Neural cell (in vitro differentiated cells): ENCODE measurements at regions not wholly inside any gene's neighbourhood (a gene's known extent, or its start where the extent isn't known, plus 50 kb on each side); places are given as distances from the start of the nearest gene placed in this dataset.

ENCODE experiments used
- H2AFZ ChIP-seq: fragments of 200-600, 300-800 bp; sonication (generic), shearing (Covaris generic); 2 replicates; pipeline ENCODE4 v1.6.0; 2014; ENCODE audit warnings: low read depth, mild to moderate bottlenecking, antibody characterized with exemption, low read length, moderate library complexity
- H3F3A ChIP-seq: fragments of 200-600 bp; shearing (Covaris generic); 2 replicates; pipeline ENCODE4 v1.6.1; 2016; ENCODE audit warnings: mild to moderate bottlenecking, moderate library complexity, mixed read lengths, antibody characterized with exemption, low read length; ENCODE audit not compliant: insufficient read depth, poor library complexity, severe bottlenecking
- H3K27ac ChIP-seq: fragments of 200-600, 300-800 bp; sonication (generic), shearing (Covaris generic); 2 replicates; pipeline ENCODE4 v1.5.1; 2014; ENCODE audit warnings: mild to moderate bottlenecking, low read length, moderate library complexity
- H3K27me3 ChIP-seq: fragments of 300-800, 200-600 bp; sonication (generic), shearing (Covaris generic); 2 replicates; pipeline ENCODE4 v1.6.0; 2014; ENCODE audit warnings: mild to moderate bottlenecking, low read depth, low read length, moderate library complexity; ENCODE audit not compliant: insufficient read depth
- H3K36me3 ChIP-seq: fragments of 300-800, 200-600 bp; sonication (generic), shearing (Covaris generic); 2 replicates; pipeline ENCODE4 v1.5.1; 2014; ENCODE audit warnings: mild to moderate bottlenecking, antibody characterized with exemption, low read length, moderate library complexity; ENCODE audit not compliant: insufficient read depth
- H3K4me2 ChIP-seq: fragments of 300-800, 200-600 bp; sonication (generic), shearing (Covaris generic); 2 replicates; pipeline ENCODE4 v1.6.0; 2014; ENCODE audit warnings: mild to moderate bottlenecking, low read length
- H3K4me3 ChIP-seq: fragments of 300-800, 200-600 bp; sonication (generic), shearing (Covaris generic); 2 replicates; pipeline ENCODE4 v1.5.1; 2014; ENCODE audit warnings: mild to moderate bottlenecking, low read length, moderate library complexity
- H3K79me2 ChIP-seq: fragments of 200-600 bp; shearing (Covaris generic); replicated peaks from 2 replicates; pipeline ENCODE4 v1.6.0; 2014; ENCODE audit warnings: mild to moderate bottlenecking, low read length, moderate library complexity; ENCODE audit not compliant: insufficient read depth
- H3K9ac ChIP-seq: fragments of 300-800, 200-600 bp; sonication (generic), shearing (Covaris generic); 2 replicates; pipeline ENCODE4 v1.6.1; 2016; ENCODE audit warnings: mild to moderate bottlenecking, low read length, mixed read lengths
- H3K9me2 ChIP-seq: fragments of 200-600 bp; shearing (Covaris generic); 2 replicates; pipeline ENCODE4 v1.6.1; 2016; ENCODE audit warnings: mild to moderate bottlenecking, low read length, mixed read lengths; ENCODE audit not compliant: insufficient read depth
- H3K9me3 ChIP-seq: fragments of 200-600, 300-800 bp; sonication (generic), shearing (Covaris generic); 2 replicates; pipeline ENCODE4 v1.6.1; 2016; ENCODE audit warnings: mild to moderate bottlenecking, mixed run types, low read length, moderate library complexity, mixed read lengths
- H4K20me1 ChIP-seq: fragments of 200-600 bp; shearing (Covaris generic); 2 replicates; pipeline ENCODE4 v1.6.1; 2016; ENCODE audit warnings: mild to moderate bottlenecking, mixed run types; ENCODE audit not compliant: insufficient read depth
- EP300 ChIP-seq: fragments of 450-650 bp; conservative IDR thresholded peaks from 2 replicates; pipeline ENCODE4 v1.6.1; 2014; ENCODE audit warnings: antibody characterized with exemption, mild to moderate bottlenecking, moderate library complexity; ENCODE audit not compliant: poor library complexity, severe bottlenecking
- MXI1 ChIP-seq: fragments of 450-650 bp; conservative IDR thresholded peaks from 2 replicates; pipeline ENCODE4 v1.6.1; 2014; ENCODE audit warnings: antibody characterized with exemption, mild to moderate bottlenecking; ENCODE audit not compliant: poor library complexity, severe bottlenecking
- RAD21 ChIP-seq: fragments of 450-650 bp; conservative IDR thresholded peaks from 2 replicates; pipeline ENCODE4 v1.6.1; 2014; ENCODE audit warnings: antibody characterized with exemption, mild to moderate bottlenecking, moderate library complexity
- SMC3 ChIP-seq: fragments of 450-650 bp; conservative IDR thresholded peaks from 2 replicates; pipeline ENCODE4 v1.6.1; 2014; ENCODE audit warnings: antibody characterized with exemption, mild to moderate bottlenecking, moderate library complexity; ENCODE audit not compliant: poor library complexity
- TAF1 ChIP-seq: IDR thresholded peaks from 2 replicates; pipeline ENCODE4 v1.6.1; 2012; ENCODE audit warnings: low read depth
- TF ChIP-seq, protein P1 (sequence below): fragments of 450-650 bp; IDR thresholded peaks from 2 replicates; pipeline ENCODE4 v1.5.1; 2014; ENCODE audit warnings: antibody characterized with exemption, mild to moderate bottlenecking, moderate library complexity; ENCODE audit not compliant: poor library complexity, severe bottlenecking
- TF ChIP-seq, protein P2 (sequence below): IDR thresholded peaks from 2 replicates; pipeline ENCODE4 v1.6.1; 2012; ENCODE audit warnings: borderline replicate concordance

DNA sequence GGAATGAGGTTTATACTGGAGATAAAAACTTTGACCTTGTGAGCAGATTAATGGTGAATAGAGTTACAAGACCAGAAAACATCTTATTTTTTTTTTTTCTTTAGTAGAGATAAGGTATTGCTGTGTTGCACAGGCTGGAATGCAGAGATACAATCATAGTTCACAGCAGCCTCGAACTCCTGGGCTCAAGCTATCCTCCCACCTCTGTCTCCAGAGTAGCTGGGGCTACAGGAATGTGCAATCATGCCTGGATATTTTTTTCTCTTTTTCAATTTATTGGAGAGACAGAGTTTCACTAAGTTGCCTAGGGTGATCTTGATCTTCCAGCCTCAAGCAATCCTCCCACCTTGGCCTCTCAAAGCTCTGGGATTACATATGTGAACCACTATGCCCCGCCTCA, 2139.1 kb downstream of the PCDH9 start:
- Histone ChIP-seq H4K20me1 (no peaks in the 10 kb centered on the region), H3K9me2 (no peaks in the 10 kb centered on the region)

DNA sequence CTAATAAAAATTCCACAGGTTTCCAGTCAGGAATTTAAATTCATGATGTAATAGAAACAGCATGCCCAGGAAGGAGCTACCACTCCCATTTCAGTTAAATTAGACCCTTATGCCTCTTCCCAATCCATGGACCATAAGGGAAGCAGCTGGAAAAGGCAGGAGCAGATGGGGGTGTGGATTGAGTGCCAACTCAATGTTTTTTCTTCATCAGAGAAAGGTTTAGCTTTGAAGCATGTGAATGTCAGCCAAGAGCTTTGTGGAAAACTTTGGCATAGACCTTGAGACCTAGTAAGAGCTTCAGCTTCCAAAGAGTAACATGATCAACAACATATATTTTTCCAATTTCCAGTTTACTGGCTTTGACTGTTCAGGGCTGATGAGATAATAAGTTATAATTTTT, 2139.9 kb downstream of the PCDH9 start:
- Histone ChIP-seq H3K9ac (no peak overlapping the region), H3K9me3 (no peaks in the 10 kb centered on the region), H4K20me1 (no peaks in the 10 kb centered on the region), H3K4me2 (no peak overlapping the region), H3K4me3 (no peak overlapping the region), H3K36me3 (no peaks in the 10 kb centered on the region), H3K79me2 (no peaks in the 10 kb centered on the region), H3F3A (no peaks in the 10 kb centered on the region), H2AFZ (no peak overlapping the region), H3K27me3 (no peaks in the 10 kb centered on the region), H3K9me2 (no peaks in the 10 kb centered on the region), H3K27ac (no peak overlapping the region)
- TF ChIP-seq SMC3 (no peak), TAF1 (no peak)
- TF ChIP-seq, protein P1, sequence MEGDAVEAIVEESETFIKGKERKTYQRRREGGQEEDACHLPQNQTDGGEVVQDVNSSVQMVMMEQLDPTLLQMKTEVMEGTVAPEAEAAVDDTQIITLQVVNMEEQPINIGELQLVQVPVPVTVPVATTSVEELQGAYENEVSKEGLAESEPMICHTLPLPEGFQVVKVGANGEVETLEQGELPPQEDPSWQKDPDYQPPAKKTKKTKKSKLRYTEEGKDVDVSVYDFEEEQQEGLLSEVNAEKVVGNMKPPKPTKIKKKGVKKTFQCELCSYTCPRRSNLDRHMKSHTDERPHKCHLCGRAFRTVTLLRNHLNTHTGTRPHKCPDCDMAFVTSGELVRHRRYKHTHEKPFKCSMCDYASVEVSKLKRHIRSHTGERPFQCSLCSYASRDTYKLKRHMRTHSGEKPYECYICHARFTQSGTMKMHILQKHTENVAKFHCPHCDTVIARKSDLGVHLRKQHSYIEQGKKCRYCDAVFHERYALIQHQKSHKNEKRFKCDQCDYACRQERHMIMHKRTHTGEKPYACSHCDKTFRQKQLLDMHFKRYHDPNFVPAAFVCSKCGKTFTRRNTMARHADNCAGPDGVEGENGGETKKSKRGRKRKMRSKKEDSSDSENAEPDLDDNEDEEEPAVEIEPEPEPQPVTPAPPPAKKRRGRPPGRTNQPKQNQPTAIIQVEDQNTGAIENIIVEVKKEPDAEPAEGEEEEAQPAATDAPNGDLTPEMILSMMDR: no peak

More for the DNA sequence above, 2139.1 kb downstream of the PCDH9 start:
- Histone ChIP-seq H2AFZ (no peak overlapping the region), H3K4me2 (no peak overlapping the region), H3K36me3 (no peaks in the 10 kb centered on the region), H3F3A (no peaks in the 10 kb centered on the region), H3K9ac (no peak overlapping the region), H3K79me2 (no peaks in the 10 kb centered on the region), H3K9me3 (no peaks in the 10 kb centered on the region), H3K27ac (no peak overlapping the region), H3K27me3 (no peaks in the 10 kb centered on the region), H3K4me3 (no peak overlapping the region)
- TF ChIP-seq TAF1 (no peak), RAD21 (no peak), EP300 (no peak)
- TF ChIP-seq, protein P1: no peak
- TF ChIP-seq, protein P2, sequence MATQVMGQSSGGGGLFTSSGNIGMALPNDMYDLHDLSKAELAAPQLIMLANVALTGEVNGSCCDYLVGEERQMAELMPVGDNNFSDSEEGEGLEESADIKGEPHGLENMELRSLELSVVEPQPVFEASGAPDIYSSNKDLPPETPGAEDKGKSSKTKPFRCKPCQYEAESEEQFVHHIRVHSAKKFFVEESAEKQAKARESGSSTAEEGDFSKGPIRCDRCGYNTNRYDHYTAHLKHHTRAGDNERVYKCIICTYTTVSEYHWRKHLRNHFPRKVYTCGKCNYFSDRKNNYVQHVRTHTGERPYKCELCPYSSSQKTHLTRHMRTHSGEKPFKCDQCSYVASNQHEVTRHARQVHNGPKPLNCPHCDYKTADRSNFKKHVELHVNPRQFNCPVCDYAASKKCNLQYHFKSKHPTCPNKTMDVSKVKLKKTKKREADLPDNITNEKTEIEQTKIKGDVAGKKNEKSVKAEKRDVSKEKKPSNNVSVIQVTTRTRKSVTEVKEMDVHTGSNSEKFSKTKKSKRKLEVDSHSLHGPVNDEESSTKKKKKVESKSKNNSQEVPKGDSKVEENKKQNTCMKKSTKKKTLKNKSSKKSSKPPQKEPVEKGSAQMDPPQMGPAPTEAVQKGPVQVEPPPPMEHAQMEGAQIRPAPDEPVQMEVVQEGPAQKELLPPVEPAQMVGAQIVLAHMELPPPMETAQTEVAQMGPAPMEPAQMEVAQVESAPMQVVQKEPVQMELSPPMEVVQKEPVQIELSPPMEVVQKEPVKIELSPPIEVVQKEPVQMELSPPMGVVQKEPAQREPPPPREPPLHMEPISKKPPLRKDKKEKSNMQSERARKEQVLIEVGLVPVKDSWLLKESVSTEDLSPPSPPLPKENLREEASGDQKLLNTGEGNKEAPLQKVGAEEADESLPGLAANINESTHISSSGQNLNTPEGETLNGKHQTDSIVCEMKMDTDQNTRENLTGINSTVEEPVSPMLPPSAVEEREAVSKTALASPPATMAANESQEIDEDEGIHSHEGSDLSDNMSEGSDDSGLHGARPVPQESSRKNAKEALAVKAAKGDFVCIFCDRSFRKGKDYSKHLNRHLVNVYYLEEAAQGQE: no peak

DNA sequence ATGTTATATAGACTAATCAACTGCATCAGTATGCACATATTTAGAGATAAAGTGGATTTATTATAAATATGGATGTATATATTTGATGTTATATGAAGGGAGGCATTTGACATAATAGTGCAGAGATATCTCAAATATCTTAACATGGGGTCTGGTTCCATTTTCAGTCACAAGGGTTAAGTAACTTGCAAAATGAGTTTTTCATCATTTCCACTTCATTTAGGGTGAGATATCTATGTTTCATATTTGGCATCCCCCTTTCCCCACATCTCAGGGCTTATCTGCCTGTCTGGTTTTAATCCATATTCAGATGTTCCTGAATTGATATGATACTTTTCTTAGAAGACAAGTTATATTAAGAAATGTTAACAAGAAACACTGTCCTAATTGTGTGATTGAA, 2141.2 kb downstream of the PCDH9 start:
- Histone ChIP-seq H3K9ac (no peak overlapping the region), H3K4me3 (no peak overlapping the region), H3K4me2 (no peak overlapping the region), H2AFZ (no peak overlapping the region), H3K9me2 (no peaks in the 10 kb centered on the region), H4K20me1 (no peaks in the 10 kb centered on the region), H3K9me3 (no peaks in the 10 kb centered on the region), H3K27ac (no peak overlapping the region), H3K36me3 (no peaks in the 10 kb centered on the region), H3K79me2 (no peaks in the 10 kb centered on the region), H3F3A (no peaks in the 10 kb centered on the region), H3K27me3 (no peaks in the 10 kb centered on the region)
- no peak for TF ChIP-seq MXI1
- no peak for TF ChIP-seq SMC3
- TF ChIP-seq TAF1: no peak
- TF ChIP-seq, protein P1: no peak
- no peak for TF ChIP-seq RAD21
- TF ChIP-seq, protein P2: no peak
- no peak for TF ChIP-seq EP300
